Amygdala (tissue), 56 donors: ENCODE measurements at regions not wholly inside any gene's neighbourhood (a gene's known extent, or its start where the extent isn't known, plus 50 kb on each side); places are given as distances from the start of the nearest gene placed in this dataset.

Experiments
- DNase-seq, 56 donors: peaks; one replicate each; lab custom pipeline; 2025; lab: John Stamatoyannopoulos, UW

DNA sequence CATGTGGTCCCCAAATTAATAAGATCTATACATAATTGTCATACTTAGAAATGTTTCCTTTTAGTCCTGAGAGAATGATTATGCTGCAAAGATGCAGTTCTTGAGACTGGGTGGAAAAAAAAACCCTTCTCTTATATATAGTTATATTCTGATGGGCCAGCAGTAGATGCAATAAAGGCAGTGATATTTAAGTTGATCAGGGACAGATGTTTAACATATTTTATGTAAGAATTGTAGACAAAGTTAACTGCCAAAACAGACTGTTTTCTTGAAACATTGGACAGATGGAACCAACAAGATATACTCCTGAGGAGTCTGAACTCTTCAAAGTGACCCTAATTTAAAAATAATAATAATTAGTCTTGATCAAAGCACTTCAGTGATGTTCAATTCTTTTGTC is 172.0 kb upstream of the LRIG1 start:
- no peak for DNase-seq

DNA sequence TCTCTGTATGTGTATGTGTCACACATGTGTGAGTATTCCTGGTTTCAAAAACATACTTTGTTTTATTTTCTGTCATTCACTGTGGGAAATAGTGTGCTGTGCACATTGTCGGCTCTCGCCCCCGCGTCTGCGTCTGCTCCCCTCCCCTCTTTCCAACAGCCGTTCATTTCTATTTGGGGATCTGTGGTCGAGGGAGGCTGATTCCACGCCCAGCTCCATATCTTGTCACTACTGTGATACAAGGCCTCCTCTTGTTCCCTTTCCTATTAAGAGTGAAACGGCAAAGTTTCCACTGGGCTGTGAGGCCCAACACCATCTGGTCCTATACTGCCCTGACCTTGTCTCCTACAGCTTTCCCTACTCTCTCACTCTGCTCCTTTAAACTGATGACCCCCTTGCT is 172.5 kb upstream of the LRIG1 start:
- DNase-seq = no peak

DNA sequence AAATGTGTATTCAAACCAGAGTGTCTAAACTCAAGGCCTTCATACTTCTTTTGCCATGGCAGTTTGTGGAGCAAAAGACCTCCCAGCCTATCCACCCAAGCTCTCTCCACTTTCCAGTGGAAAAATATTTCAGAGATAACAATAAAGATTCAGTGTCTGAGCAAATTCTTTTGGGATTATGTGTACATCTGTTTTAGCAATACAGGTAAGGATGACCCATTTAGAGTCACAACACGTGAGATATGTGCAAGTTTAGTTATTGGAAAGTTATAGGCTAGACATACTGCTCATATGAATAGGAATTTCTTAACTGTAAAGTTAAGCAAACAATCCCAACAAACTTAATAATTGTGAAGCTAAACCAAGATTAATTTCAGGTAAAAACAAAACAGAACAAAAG is 174.5 kb upstream of the LRIG1 start:
- no peak for DNase-seq

DNA sequence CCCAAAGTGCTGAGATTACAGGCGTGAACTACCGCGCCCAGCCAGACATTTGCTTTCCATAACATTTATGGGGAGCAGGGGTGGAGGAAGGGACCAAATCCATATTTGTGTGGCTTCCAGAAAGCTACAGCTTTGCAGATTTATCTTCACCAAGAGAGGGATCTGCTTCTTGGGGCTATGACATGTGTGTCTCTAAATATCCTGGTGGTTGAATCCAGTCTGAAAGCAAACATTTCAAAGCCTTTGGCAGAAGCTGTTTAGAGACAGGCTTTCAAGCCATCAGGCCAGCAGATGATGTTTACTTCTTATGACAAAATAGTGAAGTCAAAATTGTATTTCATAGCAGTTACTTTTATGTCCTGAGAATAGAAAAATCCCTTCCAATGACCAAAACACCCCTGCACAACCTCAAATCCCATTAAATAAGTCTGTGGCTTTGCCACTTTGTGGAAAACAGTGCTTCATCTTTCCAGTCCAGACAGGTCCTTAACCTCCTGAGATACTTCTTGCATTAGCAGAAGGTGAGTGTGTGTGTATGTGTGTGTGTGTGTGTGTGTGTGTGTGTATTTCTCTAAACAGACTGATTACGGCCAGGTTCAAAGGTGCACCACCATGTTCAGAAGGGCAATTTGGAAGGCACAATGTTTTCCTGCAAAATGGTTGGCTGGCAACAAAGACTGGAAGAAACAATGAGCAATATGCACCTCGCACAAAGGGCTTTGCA is 191.4 kb upstream of the LRIG1 start:
- DNase-seq = no peak

DNA sequence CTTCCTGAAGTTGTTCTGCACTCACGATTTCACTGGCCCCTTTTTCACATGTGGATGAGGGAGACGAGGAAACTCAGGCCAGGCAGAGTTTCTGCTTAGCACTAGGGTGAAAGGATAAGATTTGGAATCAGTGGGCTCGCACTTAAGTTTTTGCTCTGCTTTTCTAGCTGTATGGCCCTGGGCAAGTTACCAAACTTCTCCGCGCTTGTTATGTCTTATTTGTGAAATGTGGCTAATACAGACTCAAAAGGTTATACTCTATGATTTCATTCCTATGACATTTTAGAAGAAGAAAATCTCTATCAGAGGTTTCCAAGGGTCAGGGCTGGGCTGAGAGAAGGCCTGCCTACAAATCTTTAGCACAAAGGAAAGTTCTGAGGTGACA is 191.9 kb upstream of the LRIG1 start:
- no peak for DNase-seq

GRCh38 chr3:66693461-66694031 is 192.7 kb upstream of the LRIG1 start:
- DNase-seq = peak in 30 of 56 donors; percentile 1 to 67 (median 12)

- DNase-seq = no peak
Observed at GRCh38 chr3:66702126-66702525, 201.3 kb upstream of the LRIG1 start.

- DNase-seq = no peak
Observed at GRCh38 chr3:66703501-66703900, 202.7 kb upstream of the LRIG1 start.

DNA sequence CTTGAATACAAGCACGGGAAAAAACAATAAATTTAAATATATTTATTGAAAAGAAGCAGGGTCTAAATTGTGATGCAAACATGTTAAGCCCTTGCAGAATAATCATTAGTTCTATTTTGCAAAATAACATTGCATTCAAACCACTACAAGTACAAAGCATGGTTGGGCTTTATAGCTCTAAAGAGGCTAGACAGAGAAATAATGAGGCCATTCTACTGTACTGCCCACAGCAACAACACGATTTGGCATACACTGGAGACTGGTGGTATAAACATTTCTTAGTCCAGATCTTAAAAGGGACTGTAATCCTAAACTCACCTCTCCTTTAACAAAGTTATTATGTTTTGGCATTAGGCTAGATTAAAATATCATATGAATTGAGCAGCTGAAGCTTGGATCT is 204.3 kb upstream of the LRIG1 start:
- no peak for DNase-seq

DNA sequence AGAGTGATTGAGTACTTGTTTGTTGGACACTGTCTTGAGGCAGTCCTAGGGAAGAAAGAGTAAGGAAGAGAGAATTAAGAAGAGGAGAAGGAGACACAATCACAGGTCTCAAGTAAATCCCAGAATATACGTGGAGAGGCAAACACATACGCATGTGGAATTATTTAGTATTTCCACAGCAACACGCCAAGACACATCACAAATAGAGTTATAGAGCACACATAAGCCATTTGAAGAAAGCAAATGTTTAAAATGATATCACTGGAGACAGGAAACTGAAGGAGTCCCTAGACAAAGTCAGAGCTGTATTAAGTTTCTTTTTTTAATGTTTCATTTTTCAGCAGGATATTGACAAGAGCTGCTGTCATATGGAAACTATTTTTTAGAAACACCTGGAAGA is 206.1 kb upstream of the LRIG1 start:
- DNase-seq = no peak

DNA sequence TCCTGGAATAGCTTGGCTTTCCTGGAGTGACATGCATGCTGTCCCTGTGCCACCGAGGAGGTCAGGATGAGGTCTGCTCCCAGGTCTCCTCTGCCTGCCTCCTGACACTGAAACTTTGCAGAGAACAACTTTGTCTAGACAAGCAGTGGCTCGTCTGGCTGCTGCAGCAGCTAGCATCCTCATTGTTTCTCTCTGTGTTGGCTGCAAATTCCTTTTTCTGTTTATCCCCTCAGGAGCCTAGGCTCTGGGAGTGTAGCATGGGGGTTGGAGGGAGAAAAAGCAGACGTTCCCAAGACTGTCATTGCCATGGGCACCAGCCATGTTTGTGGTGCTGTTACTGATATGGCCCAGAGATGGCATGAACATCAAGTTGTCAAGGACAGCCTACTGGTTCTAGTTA is 208.7 kb upstream of the LRIG1 start:
- no peak for DNase-seq

GRCh38 chr3:66712210-66712609 is 211.4 kb upstream of the LRIG1 start:
- no peak for DNase-seq

DNA sequence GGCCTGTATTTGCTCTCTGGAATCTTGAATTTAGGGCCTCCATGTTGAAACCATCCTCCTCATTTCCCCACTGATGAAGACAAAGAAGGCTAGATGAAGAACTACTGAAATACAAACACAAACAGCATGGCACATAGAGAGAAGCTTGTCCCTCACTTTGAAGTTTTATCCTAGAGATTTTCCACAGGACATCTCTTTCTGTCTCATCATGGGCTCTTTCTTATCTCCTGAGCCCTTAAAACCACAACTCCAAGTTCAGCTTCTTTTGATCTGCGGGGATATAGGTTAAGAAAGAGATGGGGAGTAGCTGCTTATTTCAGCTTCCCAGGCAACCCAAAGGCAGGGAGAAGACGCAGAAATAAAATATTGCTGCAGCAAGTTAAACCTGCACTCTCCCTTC is 213.1 kb upstream of the LRIG1 start:
- DNase-seq = no peak

GRCh38 chr3:66715806-66716205 is 215.0 kb upstream of the LRIG1 start:
- no peak for DNase-seq

DNA sequence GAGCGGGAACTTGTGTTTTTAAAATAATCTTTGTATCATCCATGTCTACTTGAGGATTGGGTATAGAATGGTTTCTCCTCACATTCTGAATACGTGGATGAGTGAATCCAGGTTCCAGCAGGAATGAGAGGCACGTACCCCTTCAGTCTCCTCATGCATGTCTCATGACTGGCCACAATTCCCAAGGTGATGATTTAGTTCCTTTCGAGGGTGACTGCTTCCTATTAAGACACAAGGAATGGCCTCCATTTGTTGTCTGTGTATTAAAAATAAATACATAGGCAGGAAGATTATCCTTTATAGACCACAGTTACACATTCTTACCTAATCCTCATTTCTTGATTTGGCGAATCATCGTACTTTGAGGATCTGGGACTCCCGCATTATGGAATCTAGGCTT is 217.0 kb upstream of the LRIG1 start:
- DNase-seq = no peak

DNA sequence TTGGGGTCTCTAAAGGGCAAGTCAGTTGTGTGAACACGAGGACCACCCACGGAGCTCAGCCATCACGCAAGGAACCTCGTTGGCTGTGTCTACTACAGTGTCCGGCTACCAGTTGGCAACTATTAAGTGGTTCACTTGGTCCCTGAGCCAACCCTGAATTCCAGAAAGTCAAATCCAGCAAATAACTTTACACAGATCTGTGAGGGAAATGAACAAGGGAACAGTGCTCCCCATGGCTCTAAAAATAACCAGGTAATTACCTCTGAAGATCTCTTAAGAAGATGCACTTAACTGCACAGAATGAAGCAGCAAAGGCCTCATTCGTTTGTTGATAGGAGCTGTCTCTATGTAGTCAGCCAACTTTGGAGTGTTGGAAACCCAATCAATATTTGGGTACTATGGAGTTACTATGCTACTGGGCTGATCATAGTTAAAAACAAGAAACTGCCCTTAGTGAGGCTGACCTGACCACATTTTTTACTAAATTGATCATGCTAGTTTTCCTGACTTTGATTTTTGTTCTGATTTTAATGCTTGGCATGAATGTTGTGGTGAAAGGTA is 219.1 kb upstream of the LRIG1 start:
- DNase-seq = no peak

- DNase-seq = no peak
Observed at GRCh38 chr3:66720508-66720907, 219.7 kb upstream of the LRIG1 start.

GRCh38 chr3:66722675-66723074 is 221.9 kb upstream of the LRIG1 start:
- DNase-seq = no peak

- no peak for DNase-seq
Observed at GRCh38 chr3:66723231-66723630, 222.4 kb upstream of the LRIG1 start.

DNA sequence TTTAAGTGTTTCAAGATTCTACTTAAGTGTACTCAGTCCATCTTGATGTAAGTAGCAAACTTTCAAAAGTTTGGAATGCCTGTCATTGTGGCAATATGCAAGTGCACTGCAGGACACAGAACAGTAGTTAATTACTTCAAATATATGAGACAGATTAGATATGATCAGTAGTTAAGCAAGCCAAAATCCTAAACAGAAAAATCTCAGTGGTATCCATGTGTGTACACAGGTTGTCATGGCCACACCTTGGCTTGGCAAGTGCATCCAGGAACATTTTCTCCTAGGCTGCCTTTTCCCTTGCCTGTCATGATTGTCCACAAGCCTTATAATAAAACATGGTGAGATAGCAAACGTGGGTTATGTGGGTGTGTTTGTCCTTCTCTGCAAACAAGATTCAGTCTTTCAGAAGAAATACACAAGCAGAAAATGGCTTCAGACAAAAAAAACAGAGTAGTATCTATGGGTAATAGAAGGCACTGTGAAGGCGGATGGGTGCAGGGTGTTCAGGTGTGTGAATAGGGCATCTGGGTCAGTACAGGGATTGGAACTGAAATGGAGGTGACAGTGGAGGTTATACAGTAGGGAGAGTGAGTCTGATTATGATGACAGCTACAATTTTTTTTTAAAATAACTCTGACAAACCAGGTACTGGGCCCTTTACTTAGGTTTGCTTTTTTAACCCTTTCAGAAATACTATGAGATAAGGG is 229.0 kb upstream of the LRIG1 start:
- no peak for DNase-seq

- no peak for DNase-seq
Observed at GRCh38 chr3:66738625-66739365, 238.0 kb upstream of the LRIG1 start.
